Right atrium auricular region (tissue), 2 donors: ENCODE measurements at regions not wholly inside any gene's neighbourhood (a gene's known extent, or its start where the extent isn't known, plus 50 kb on each side); places are given as distances from the start of the nearest gene placed in this dataset.

Experiments
- DNase-seq: peaks from one replicate; pipeline ENCODE4 v3.0.0-alpha.2; 2019; ENCODE audit warnings: low spot score
- H3K27ac ChIP-seq, 2 donors: fragments of 200-600 bp; sonication (generic); 1 replicate in 1 of 2; 2 replicates in 1 of 2; pipeline ENCODE4 v1.5.1; 2016 to 2019
- H3K27me3 ChIP-seq, 2 donors: fragments of 200-600 bp; sonication (generic); one replicate each; pipeline versions ENCODE4 v1.5.1 to v1.6.0; 2017 to 2019
- H3K36me3 ChIP-seq: fragments of 200-600 bp; sonication (generic); one replicate; pipeline ENCODE4 v1.5.1; 2016
- H3K4me1 ChIP-seq, 2 donors: fragments of 200-600 bp; sonication (generic); one replicate each; pipeline versions ENCODE4 v1.5.1 to v1.6.0; 2017 to 2019
- H3K4me3 ChIP-seq, 2 donors: fragments of 200-600 bp; sonication (generic); 1 replicate in 1 of 2; 2 replicates in 1 of 2; pipeline ENCODE4 v1.5.1; 2017 to 2019; ENCODE audit warnings: mild to moderate bottlenecking in 1 of 2, moderate library complexity in 1 of 2
- H3K9me3 ChIP-seq, 2 donors: fragments of 200-600 bp; sonication (generic); one replicate each; pipeline ENCODE4 v1.5.1; 2019
- CTCF ChIP-seq, 2 donors: fragments of 200-600 bp; sonication (generic); IDR thresholded peaks; one replicate each; pipeline ENCODE4 v1.5.1; 2019; ENCODE audit warnings: antibody characterized with exemption in 2 of 2

GRCh38 chr2:41187376-41188122 lies 735.7 kb upstream of the SLC8A1 start:
- H3K36me3 ChIP-seq, result no peaks in the 10 kb centered on the region
- H3K27ac ChIP-seq, result no peak overlapping the region
- H3K9me3 ChIP-seq, result no peaks in the 10 kb centered on the region
- no peak overlapping the region for H3K4me3 ChIP-seq
- no peaks in the 10 kb centered on the region for H3K4me1 ChIP-seq
- no peaks in the 10 kb centered on the region for H3K27me3 ChIP-seq
- DNase-seq, result no peak
- TF ChIP-seq CTCF (IDR thresholded peaks at IDR 0.05), result no peak

GRCh38 chr2:41194230-41194629 lies 742.3 kb upstream of the SLC8A1 start:
- DNase-seq, result peak; percentile 58
- Histone ChIP-seq H3K27me3 (no peaks in the 10 kb centered on the region), H3K4me3 (no peak overlapping the region), H3K36me3 (no peaks in the 10 kb centered on the region), H3K27ac (no peak overlapping the region), H3K4me1 (no peaks in the 10 kb centered on the region), H3K9me3 (no peaks in the 10 kb centered on the region)
- no peak for TF ChIP-seq CTCF (IDR thresholded peaks at IDR 0.05)

GRCh38 chr2:41197781-41198180 lies 745.9 kb upstream of the SLC8A1 start:
- DNase-seq, result no peak
- H3K27ac ChIP-seq, result no peak overlapping the region
- no peaks in the 10 kb centered on the region for H3K4me1 ChIP-seq
- no peaks in the 10 kb centered on the region for H3K9me3 ChIP-seq
- H3K27me3 ChIP-seq, result no peaks in the 10 kb centered on the region
- H3K36me3 ChIP-seq, result no peaks in the 10 kb centered on the region
- H3K4me3 ChIP-seq, result no peak overlapping the region
- no peak for TF ChIP-seq CTCF (IDR thresholded peaks at IDR 0.05)

GRCh38 chr2:41199334-41199733 lies 747.4 kb upstream of the SLC8A1 start:
- no peaks in the 10 kb centered on the region for H3K9me3 ChIP-seq
- H3K4me1 ChIP-seq, result no peaks in the 10 kb centered on the region
- no peak for TF ChIP-seq CTCF (IDR thresholded peaks at IDR 0.05)
- no peak overlapping the region for H3K27ac ChIP-seq
- H3K4me3 ChIP-seq, result no peak overlapping the region
- DNase-seq, result no peak
- no peaks in the 10 kb centered on the region for H3K27me3 ChIP-seq
- no peaks in the 10 kb centered on the region for H3K36me3 ChIP-seq

- no peaks in the 10 kb centered on the region for H3K9me3 ChIP-seq
- no peaks in the 10 kb centered on the region for H3K4me1 ChIP-seq
- no peaks in the 10 kb centered on the region for H3K27me3 ChIP-seq
- H3K36me3 ChIP-seq, result no peaks in the 10 kb centered on the region
- no peak for DNase-seq
- no peak overlapping the region for H3K4me3 ChIP-seq
- H3K27ac ChIP-seq, result no peak overlapping the region
- TF ChIP-seq CTCF (IDR thresholded peaks at IDR 0.05), result no peak
Measured at GRCh38 chr2:41204315-41204714, 752.4 kb upstream of the SLC8A1 start.

GRCh38 chr2:41206004-41206403 lies 754.1 kb upstream of the SLC8A1 start:
- no peak overlapping the region for H3K27ac ChIP-seq
- no peak for TF ChIP-seq CTCF (IDR thresholded peaks at IDR 0.05)
- no peaks in the 10 kb centered on the region for H3K9me3 ChIP-seq

More at GRCh38 chr2:41206004-41206403, 754.1 kb upstream of the SLC8A1 start:
- Histone ChIP-seq H3K4me3 (no peak overlapping the region), H3K4me1 (no peaks in the 10 kb centered on the region), H3K36me3 (no peaks in the 10 kb centered on the region), H3K27me3 (no peaks in the 10 kb centered on the region)
- DNase-seq, result no peak
